ENCODE measurements at regions not wholly inside any gene's neighbourhood (a gene's known extent, or its start where the extent isn't known, plus 50 kb on each side); places are given as distances from the start of the nearest gene placed in this dataset.
"Not testable (repeated sequence)": the region's sequence is repeated elsewhere in the genome, so short reads cannot be mapped to it uniquely, and the experiment has no call there.

DNA sequence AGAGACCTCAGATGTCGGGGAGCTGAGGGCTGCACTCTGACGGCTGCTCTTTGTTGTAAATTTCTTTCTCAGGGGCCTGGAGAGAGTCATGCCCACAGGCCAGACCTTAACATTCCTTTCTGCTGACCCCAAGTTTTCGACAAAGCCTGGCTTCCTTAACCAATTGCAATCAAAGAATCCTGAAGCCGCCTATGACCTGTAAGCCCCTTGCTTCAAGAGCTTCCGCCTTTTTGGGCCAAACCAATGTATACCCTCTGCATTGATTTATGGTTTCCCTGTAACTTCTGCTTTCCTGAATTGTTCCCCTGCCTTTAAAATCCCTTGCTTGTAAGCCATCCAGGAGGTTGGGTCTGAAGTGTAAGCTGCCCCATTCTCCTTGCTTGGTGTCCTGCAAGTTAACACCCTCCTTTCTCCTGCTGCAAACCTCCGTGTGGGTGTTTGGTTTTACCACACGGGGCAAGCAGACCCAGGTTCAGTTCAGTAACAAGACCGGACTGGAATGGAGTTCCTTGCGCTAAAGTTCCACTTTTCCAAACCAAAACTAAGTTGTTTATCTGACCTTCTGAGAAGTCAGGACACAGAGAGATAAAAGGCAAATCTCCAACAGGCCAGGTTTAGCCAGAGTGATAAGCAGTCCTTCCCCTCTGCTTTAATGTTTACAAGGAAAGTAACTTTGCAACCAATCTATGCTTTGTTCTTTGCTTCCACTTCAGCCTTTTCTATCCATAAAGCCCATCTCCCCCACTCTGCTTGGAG is 141.6 kb downstream of the KCNJ12 start:
- no peak for DNase-seq

DNA sequence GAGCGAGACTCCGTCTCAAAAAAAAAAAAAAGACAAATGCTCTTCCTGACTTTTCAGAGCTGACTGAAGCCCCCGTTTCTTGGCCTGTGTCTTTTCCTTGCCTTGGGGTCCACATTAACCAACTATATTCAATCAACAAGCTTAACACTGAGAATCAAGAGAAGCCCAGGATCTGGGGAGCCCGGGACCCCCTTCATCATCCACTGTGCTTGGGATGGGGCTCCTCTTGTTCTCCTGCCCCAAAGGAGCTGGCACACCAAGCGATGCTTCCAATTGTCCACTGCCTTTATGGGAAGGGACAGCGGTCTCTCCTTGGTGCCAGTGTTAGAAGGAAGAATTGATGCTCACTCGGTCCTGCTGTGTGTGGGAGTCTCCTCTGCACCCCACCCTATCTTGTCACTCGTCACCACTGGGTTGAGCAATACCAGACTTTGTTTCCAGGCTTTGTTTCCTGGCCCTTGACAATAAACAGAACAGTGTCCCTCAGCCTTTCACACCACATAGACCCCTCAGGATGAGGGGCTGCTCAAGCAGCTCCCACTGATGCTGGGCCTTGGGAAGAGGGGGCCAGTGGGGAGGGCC is 146.7 kb downstream of the KCNJ12 start:
- no peak for DNase-seq

GRCh38 chr17:21523497-21524210 is 147.5 kb downstream of the KCNJ12 start:
- no peak for DNase-seq

DNA sequence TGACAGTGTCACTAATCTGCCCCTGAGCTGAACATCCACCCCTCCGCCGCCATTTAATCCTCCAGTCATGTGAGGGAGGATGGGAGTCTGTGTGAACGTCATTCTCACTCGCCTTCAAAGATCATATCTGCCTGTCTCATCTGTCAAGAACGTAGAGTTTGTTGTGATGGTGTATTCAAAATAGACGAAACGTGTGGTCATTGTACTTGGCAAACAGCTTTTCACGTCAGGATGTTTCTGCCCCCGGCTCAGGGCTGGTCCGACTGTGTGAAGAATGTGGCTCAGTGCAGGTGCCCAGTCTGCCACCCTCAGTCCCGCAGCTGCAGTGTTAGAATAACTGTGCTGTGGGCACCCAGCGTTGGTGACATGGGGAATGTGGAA is 148.0 kb downstream of the KCNJ12 start:
- no peak for DNase-seq

GRCh38 chr17:21525464-21526130 is 149.4 kb downstream of the KCNJ12 start:
- DNase-seq: no peak

GRCh38 chr17:21528031-21528695 is 152.0 kb downstream of the KCNJ12 start:
- no peak for DNase-seq

DNA sequence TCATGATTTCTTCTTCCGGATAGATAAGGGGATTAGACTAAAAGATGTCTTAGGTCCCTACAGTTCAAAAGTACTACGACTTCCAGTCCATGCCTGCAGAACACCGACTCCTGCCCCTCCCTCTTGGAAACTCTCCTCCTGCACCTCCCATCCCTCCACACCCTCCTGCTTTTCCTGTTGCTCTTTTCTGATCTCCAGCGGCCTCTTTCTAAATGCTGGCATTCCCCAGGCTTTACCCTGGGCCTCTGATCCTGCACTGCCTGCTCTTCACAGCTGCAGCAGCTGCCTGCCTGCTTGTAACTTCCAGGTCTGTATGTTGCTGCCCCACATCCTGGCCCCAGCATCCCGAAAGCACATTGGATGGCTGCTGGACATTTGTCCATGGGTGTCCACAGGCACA is 154.2 kb downstream of the KCNJ12 start:
- no peak for DNase-seq

DNA sequence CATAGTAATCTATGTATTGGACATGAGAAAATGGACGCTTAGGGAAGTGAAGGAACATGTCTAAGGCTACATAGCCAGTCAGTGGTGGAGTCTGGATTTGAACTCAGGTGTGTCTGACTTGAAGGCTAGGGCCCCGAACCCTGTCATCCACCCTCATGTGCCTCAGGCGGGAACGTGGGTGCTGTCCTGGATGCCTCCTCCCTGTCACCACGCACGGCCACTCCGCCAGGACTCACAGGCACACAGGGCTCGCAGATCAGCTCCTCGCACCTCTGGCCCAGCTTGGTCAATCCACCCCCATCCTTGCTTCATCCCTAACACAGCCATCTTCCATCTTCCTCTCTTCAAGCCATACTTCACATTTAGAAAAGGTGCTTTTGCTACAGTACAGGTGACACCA is 154.7 kb downstream of the KCNJ12 start:
- DNase-seq: no peak

DNA sequence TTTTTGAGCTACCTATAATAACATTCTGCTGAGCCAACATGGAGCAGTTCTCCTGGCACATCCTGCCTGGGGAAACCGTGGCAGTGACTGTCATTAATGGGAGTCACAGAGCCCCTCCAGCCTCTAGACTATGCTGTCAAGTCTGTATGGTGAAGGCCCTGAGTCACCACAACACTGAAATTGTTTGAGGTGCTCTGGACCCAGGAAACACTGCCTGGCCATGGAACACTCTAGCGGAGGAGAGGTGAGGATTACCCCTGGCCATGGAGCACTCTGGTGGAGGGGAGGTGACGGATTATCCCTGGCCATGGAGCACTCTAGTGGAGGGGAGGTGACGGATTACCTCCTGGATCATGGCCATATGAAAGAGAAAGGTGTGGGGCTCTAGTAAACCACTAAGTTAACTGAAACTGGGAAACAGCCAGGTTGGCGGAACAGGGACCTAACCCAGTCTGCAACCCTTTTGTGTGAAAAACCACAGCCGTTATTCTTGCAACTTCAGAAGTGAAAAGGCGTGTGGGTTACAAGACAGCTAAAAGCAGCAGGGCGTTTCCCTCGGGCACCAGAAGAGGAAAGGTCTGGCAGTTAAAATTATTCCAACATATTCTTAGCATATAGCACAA is 156.7 kb downstream of the KCNJ12 start:
- DNase-seq: no peak

GRCh38 chr17:21535686-21536375 is 156.5 kb upstream of the KCNJ18 start:
- no peak for DNase-seq

DNA sequence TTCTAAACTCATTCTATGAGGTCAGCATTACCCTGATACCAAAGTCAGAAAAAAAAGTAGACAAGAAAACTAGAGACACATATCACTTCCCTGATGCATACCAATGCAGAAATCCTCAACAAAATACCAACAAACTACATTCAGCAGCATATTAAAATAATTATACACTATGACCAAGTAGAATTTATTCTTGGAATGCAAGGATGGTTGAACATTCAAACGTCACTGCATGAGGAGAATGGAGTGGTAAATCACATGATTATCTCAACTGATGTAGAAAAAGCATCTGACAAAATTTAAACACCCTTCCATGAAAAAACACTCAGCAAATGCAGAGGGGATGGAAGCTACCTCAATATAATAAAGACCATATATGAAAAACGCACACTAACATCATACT is 155.0 kb upstream of the KCNJ18 start:
- no peak for DNase-seq

DNA sequence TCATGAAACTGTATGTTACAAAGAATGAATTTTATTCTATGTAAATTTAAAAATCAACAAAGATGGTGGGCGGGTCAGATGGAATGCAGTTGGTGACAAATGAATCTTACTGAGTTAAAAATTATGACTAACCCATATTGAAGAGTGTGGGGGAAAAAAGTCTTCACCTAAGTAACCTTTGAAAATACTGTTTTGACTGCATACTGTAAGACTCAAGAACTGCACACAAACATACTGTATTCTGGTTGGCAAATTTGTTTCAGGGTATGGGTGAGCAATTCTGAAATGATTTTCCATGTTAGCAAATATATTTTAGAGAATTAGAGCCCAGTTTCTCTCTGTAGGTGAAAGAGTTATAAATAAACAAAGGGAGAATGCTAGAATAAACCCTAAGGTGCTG is 153.7 kb upstream of the KCNJ18 start:
- DNase-seq: no peak

DNA sequence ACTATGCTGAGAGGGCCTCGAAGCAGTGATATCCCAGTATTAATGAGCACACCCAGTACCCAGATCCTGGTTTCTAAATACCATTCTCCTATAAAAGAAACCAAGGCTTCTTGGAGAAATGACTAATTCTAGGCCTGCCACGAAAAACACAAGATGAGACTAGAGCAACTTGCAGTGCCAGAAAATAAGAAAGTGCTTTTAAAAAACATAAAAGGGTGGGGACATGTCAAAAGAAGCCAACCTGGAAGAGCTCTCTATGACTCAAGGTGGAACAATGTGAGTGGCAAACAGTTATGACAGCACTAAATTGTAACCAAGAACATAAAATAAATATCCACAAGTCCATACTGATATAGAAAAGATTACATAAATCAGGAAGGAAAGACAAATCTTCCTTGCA is 153.2 kb upstream of the KCNJ18 start:
- no peak for DNase-seq

DNA sequence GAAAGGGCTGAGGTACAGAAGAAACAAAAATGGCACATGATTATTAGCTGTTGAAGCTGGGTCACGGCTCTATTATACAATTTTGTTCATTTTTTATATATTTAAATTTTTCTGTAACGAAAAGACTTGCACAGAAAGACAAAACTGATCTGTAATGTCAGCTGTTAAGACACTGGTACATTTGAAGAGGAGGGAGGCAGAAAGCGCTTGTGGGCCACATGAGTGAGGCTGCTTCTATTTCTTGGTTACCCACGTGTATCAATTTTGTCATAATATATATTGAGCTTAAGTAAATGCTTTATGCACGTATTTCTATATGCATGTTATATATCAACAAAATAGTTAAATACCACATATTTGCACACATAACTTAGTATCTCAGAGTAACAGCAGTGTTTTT is 151.8 kb upstream of the KCNJ18 start:
- no peak for DNase-seq

- no peak for DNase-seq
These were observed 150.3 kb upstream of the KCNJ18 start for GRCh38 chr17:21542070-21542469.

DNA sequence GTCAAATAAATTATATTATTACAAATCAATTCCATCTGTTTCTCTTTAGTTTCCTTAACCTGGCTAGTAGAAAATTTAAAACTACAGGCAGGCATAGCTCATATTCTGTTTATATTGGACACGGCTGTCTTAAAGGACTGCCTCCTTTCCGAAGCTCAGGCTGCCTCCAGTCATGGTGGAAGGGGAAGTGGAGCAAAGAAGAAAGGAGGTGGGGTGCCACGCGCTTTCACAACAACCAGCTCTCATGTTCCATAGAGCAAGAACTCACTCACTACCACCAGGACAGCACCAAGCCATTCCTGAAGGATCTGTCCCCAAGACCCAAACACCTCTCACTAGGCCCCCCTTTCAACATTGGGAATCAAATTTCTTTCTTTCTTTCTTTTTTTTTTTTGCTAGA is 149.3 kb upstream of the KCNJ18 start:
- no peak for DNase-seq

- no peak for DNase-seq
These were observed 147.3 kb upstream of the KCNJ18 start for GRCh38 chr17:21545064-21545463.

- no peak for DNase-seq
These were observed 144.1 kb upstream of the KCNJ18 start for GRCh38 chr17:21548236-21548635.

GRCh38 chr17:21549107-21549687 is 143.1 kb upstream of the KCNJ18 start:
- no peak for DNase-seq

- not testable (repeated sequence) for DNase-seq
These were observed 142.3 kb upstream of the KCNJ18 start for GRCh38 chr17:21550031-21550430.

DNA sequence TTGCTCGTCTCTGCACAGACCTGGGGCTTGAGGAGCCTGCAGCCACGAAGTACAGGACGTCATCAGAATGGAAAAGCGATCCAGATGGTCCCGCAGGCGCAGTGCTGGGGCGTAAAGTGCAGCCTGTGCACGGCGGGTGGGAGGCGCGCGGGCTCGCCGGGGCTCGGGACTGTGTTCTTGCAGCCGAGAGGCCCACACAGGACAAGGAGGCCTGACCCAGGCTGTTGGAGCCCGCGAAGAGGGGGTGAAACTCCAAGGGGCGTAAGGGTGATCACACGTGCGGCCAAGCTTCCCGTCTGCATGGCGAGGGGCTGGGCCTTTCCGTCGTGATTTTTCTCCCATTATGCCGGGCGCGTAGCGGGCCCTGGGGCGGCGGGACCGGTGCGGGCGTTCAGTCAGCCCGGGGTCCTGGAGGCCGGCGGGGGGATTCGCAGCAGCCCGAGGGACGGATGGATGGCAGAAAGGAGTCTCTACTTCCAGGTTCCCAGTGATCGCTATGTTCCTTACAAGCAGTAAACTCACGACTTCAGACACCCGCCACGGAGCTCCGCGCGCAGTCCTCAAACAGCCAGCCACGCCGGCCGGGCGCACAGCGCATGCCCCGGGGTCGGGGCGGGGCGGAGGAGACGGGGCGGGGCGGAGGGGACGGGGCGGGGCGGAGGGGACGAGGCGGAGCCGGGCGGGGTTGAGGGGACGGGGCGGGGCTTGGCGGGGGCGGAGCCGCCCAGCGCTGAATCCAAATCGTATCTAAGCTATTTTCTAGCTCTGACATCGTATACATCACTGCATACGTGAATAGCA is 141.0 kb upstream of the KCNJ18 start:
- peak; percentile 8 for DNase-seq

Data from NCI-H1048 (cell line).